Activated CD8-positive, alpha-beta memory T cell treated with anti-CD3 and anti-CD28 coated beads for 36 hours (primary cell): ENCODE measurements at regions not wholly inside any gene's neighbourhood (a gene's known extent, or its start where the extent isn't known, plus 50 kb on each side); places are given as distances from the start of the nearest gene placed in this dataset.

Experiments
- CTCF ChIA-PET: fragments of 350-600 bp; sonication (Branson Sonifier 250); formaldehyde crosslinking; loops from one replicate; lab custom pipeline; 2021; ENCODE audit warnings: antibody characterized with exemption; lab: Charles Lee
- POLR2A ChIA-PET: fragments of 350-600 bp; sonication (Branson Sonifier 250); formaldehyde crosslinking; loops from one replicate; lab custom pipeline; 2021; ENCODE audit warnings: antibody characterized with exemption; lab: Charles Lee

- ChIA-PET POLR2A (no interaction called here), CTCF (no interaction called here)
Measured at GRCh38 chr12:76611533-76611932, 52.0 kb upstream of the OSBPL8 start.

GRCh38 chr12:76614364-76614763, 54.8 kb upstream of the OSBPL8 start:
- POLR2A ChIA-PET = no interaction called here

GRCh38 chr12:76618031-76618430, 58.5 kb upstream of the OSBPL8 start:
- ChIA-PET CTCF (no interaction called here), POLR2A (no interaction called here)

More at GRCh38 chr12:76614364-76614763, 54.8 kb upstream of the OSBPL8 start:
- CTCF ChIA-PET = no interaction called here

- CTCF ChIA-PET = interaction anchor here (0.6 to 1.4 kb wide), 5 partner anchors 169 to 1974 kb away, joined by 3 to 6 read pairs (median 3); no protein-coding TSS in a partner anchor
- POLR2A ChIA-PET = interaction anchor here (0.5 kb wide), 1 partner anchor 389 kb away, joined by 3 read pairs; no protein-coding TSS in a partner anchor
Measured at GRCh38 chr12:76621582-76622024, 62.0 kb upstream of the OSBPL8 start.

- POLR2A ChIA-PET = no interaction called here
- CTCF ChIA-PET = interaction anchor here (0.6 to 1.4 kb wide), 3 partner anchors 50 to 389 kb away, joined by 3 to 5 read pairs (median 3); no protein-coding TSS in a partner anchor
Measured at GRCh38 chr12:76622351-76622750, 62.8 kb upstream of the OSBPL8 start.

- POLR2A ChIA-PET = interaction anchor here (0.6 kb wide), 1 partner anchor 168 kb away, joined by 3 read pairs; no protein-coding TSS in a partner anchor
- CTCF ChIA-PET = interaction anchor here (0.8 to 1.4 kb wide), 2 partner anchors 49 to 388 kb away, joined by 3 to 5 read pairs; no protein-coding TSS in a partner anchor
Measured at GRCh38 chr12:76622915-76623314, 63.3 kb upstream of the OSBPL8 start.

- POLR2A ChIA-PET = no interaction called here
- CTCF ChIA-PET = no interaction called here
Measured at GRCh38 chr12:76623931-76624330, 64.4 kb upstream of the OSBPL8 start.

GRCh38 chr12:76627346-76628135, 68.0 kb upstream of the OSBPL8 start:
- POLR2A ChIA-PET = no interaction called here
- CTCF ChIA-PET = interaction anchor here (0.7 kb wide), 1 partner anchor 496 kb away, joined by 3 read pairs; no protein-coding TSS in a partner anchor

GRCh38 chr12:76628745-76629144, 69.2 kb upstream of the OSBPL8 start:
- ChIA-PET CTCF (no interaction called here), POLR2A (no interaction called here)

GRCh38 chr12:76631741-76632140, 72.2 kb upstream of the OSBPL8 start:
- CTCF ChIA-PET = no interaction called here
- POLR2A ChIA-PET = no interaction called here

- ChIA-PET CTCF (no interaction called here), POLR2A (no interaction called here)
Measured at GRCh38 chr12:76633415-76633814, 73.8 kb upstream of the OSBPL8 start.

GRCh38 chr12:76634133-76634532, 74.6 kb upstream of the OSBPL8 start:
- ChIA-PET POLR2A (no interaction called here), CTCF (no interaction called here)

- POLR2A ChIA-PET = no interaction called here
- CTCF ChIA-PET = no interaction called here
Measured at GRCh38 chr12:76636121-76636692, 76.6 kb upstream of the OSBPL8 start.

- CTCF ChIA-PET = no interaction called here
- POLR2A ChIA-PET = interaction anchor here (0.5 kb wide), 1 partner anchor 261 kb away, joined by 3 read pairs; no protein-coding TSS in a partner anchor
Measured at GRCh38 chr12:76637807-76638206, 78.2 kb upstream of the OSBPL8 start.

- CTCF ChIA-PET = no interaction called here
- POLR2A ChIA-PET = no interaction called here
Measured at GRCh38 chr12:76639646-76640045, 80.1 kb upstream of the OSBPL8 start.

- POLR2A ChIA-PET = no interaction called here
- CTCF ChIA-PET = no interaction called here
Measured at GRCh38 chr12:76641073-76641472, 81.5 kb upstream of the OSBPL8 start.

- POLR2A ChIA-PET = no interaction called here
- CTCF ChIA-PET = no interaction called here
Measured at GRCh38 chr12:76641961-76642360, 82.4 kb upstream of the OSBPL8 start.

GRCh38 chr12:76643438-76643837, 83.9 kb upstream of the OSBPL8 start:
- CTCF ChIA-PET = no interaction called here
- POLR2A ChIA-PET = no interaction called here

- CTCF ChIA-PET = no interaction called here
- POLR2A ChIA-PET = no interaction called here
Measured at GRCh38 chr12:76644950-76645349, 85.4 kb upstream of the OSBPL8 start.

- CTCF ChIA-PET = no interaction called here
- POLR2A ChIA-PET = no interaction called here
Measured at GRCh38 chr12:76645934-76646333, 86.4 kb upstream of the OSBPL8 start.

- CTCF ChIA-PET = no interaction called here
- POLR2A ChIA-PET = no interaction called here
Measured at GRCh38 chr12:76646366-76646765, 86.8 kb upstream of the OSBPL8 start.
